ENCODE measurements at regions not wholly inside any gene's neighbourhood (a gene's known extent, or its start where the extent isn't known, plus 50 kb on each side); places are given as distances from the start of the nearest gene placed in this dataset.
"Not testable (repeated sequence)": the region's sequence is repeated elsewhere in the genome, so short reads cannot be mapped to it uniquely, and the experiment has no call there.

DNA sequence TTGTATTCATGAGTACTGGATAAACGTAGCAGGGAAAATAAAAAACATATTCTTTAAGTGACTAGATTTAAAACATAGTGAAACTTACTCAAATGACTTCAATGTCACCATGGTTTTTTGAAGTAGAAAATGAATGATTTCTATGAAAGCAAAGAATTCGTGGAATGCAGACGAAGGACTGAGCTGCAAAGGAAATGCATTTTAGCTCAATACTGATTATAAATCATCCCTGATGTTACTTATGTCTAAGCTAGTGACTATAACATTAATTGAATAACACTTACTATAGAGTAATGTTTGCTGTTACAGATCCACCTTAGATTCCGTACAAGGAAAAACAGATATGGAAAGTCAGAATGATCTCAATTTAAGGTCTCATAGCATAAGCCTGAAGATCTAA lies 1257.7 kb upstream of the CDH2 start:
- no peak for DNase-seq (ENCODE audit: low read depth in 1 of 2, low spot score in 1 of 2)
- in situ Hi-C loops (cut with HindIII; ENCODE audit: low pct_unique_long_range_greater_than_20kb, low sequenced_read_pairs), result no loop called here
- no peak for TF ChIP-seq JUND (IDR thresholded peaks at IDR 0.05; ENCODE audit: low read depth)

DNA sequence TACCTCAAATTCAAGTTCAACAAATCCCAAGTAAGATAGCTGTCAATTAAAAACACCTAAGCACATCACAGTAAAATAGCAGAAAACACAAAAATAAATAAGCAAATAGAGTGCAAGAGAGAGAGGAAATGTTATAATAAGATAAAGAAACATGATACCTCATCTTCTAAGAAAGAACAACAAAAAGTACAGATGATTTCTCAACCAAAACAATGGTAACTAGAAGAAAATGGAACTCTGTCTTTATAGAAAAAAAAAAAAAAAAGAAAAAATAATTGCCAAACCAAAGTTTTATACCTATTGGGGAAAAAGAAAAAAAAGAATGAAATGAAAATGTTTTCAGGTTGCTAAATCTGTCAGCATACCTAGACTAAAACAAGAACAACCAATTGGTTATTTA lies 1253.5 kb upstream of the CDH2 start:
- TF ChIP-seq JUND (IDR thresholded peaks at IDR 0.05; ENCODE audit: low read depth), result no peak
- DNase-seq (ENCODE audit: low read depth in 1 of 2, low spot score in 1 of 2), result no peak

DNA sequence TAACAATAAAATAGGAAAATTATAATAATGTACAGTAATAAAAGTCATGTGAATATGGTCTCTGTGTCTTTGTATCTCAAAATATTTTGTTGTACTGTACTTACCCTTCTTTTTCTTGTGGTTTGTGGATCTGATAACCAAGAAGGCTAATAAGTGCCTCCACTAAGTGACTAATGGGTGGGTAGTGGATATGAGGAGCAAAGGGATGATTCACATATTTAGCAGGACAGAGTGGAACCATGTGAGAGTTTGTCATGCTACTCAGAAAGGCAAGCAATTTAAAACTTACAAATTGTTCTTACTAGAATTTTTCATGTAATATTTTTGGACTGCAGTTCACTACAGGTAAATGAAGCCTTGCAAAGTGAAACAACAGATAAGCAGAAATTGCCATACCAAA lies 1241.2 kb upstream of the CDH2 start:
- DNase-seq (ENCODE audit: low read depth in 1 of 2, low spot score in 1 of 2), result no peak
- in situ Hi-C loops (cut with HindIII; ENCODE audit: low pct_unique_long_range_greater_than_20kb, low sequenced_read_pairs), result no loop called here
- no peak for TF ChIP-seq JUND (IDR thresholded peaks at IDR 0.05; ENCODE audit: low read depth)

More for the DNA sequence above, 1253.5 kb upstream of the CDH2 start:
- in situ Hi-C loops (cut with HindIII; ENCODE audit: low pct_unique_long_range_greater_than_20kb, low sequenced_read_pairs), result no loop called here

GRCh38 chr18:29406996-29407395 lies 1230.1 kb upstream of the CDH2 start:
- no peak for TF ChIP-seq JUND (IDR thresholded peaks at IDR 0.05; ENCODE audit: low read depth)
- in situ Hi-C loops (cut with HindIII; ENCODE audit: low pct_unique_long_range_greater_than_20kb, low sequenced_read_pairs), result no loop called here
- no peak for DNase-seq (ENCODE audit: low read depth in 1 of 2, low spot score in 1 of 2)

- no peak for DNase-seq (ENCODE audit: low read depth in 1 of 2, low spot score in 1 of 2)
- no peak for TF ChIP-seq JUND (IDR thresholded peaks at IDR 0.05; ENCODE audit: low read depth)
- in situ Hi-C loops (cut with HindIII; ENCODE audit: low pct_unique_long_range_greater_than_20kb, low sequenced_read_pairs), result no loop called here
Measured at GRCh38 chr18:29397536-29397935, 1220.6 kb upstream of the CDH2 start.

- TF ChIP-seq JUND (IDR thresholded peaks at IDR 0.05; ENCODE audit: low read depth), result no peak
- in situ Hi-C loops (cut with HindIII; ENCODE audit: low pct_unique_long_range_greater_than_20kb, low sequenced_read_pairs), result no loop called here
- DNase-seq (ENCODE audit: low read depth in 1 of 2, low spot score in 1 of 2), result no peak
Measured at GRCh38 chr18:29383311-29384273, 1206.7 kb upstream of the CDH2 start.

DNA sequence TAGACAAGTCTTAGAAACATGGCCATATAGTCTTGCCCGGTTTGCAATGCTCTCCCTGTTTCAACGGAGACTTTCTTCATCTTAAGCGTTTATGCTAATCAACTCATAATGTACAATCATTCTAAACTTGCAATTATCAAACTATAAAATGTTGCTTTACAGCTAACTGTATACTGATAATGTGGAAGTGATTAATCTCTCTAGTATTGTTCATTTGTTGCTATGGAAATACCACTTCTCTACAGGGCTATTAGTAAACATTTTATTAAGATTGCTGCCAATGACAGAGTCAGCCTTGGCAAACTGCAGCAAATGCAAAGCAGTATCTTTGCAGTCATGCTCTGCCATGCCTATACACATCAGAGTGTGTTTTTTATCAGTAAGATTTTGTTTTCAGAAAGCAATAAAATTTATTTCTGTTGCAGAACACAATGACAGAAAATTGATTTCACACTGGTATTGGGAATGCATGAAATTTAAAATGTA lies 1201.8 kb upstream of the CDH2 start:
- no peak for TF ChIP-seq JUND (IDR thresholded peaks at IDR 0.05; ENCODE audit: low read depth)
- in situ Hi-C loops (cut with HindIII; ENCODE audit: low pct_unique_long_range_greater_than_20kb, low sequenced_read_pairs), result no loop called here

DNA sequence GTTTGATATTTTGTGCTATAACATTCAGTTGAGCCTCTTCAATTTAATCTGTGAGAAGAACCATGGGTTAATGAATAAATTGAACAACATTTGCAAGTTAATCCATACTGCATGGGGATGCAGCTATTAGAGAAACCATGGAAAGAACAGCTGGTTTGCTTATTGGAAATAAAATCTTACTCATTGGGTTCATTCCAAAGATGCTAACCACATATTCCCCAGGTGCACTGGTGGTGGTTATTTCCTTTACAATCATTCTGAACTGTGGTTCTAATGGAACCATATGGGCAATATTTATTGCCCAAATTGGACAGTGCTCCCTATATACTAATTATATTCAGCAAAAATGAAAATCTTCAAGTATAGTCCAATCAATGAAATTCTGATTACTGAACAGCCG lies 1200.4 kb upstream of the CDH2 start:
- TF ChIP-seq JUND (IDR thresholded peaks at IDR 0.05; ENCODE audit: low read depth), result no peak

More for the DNA sequence above, 1201.8 kb upstream of the CDH2 start:
- no peak for DNase-seq (ENCODE audit: low read depth in 1 of 2, low spot score in 1 of 2)

DNA sequence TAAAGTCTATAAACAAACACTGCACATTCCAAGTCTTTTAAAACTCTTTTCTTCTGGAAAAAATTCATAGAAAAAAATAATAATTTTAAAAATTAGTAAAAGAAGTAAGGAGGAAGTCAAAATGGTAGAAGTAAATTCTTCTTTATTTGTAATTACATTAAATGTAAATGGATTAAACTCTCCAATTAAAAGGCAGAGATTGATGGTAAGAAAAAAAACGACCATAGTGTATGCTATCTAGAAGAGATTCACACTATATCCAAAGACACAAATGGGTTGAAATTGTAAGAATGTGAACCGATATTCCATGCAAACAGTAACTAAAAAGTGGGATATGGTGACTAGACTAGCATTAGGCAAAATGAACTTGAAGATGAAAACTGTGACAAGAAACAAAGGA lies 1196.1 kb upstream of the CDH2 start:
- in situ Hi-C loops (cut with HindIII; ENCODE audit: low pct_unique_long_range_greater_than_20kb, low sequenced_read_pairs), result no loop called here
- no peak for DNase-seq (ENCODE audit: low read depth in 1 of 2, low spot score in 1 of 2)
- TF ChIP-seq JUND (IDR thresholded peaks at IDR 0.05; ENCODE audit: low read depth), result no peak

More for the DNA sequence above, 1200.4 kb upstream of the CDH2 start:
- in situ Hi-C loops (cut with HindIII; ENCODE audit: low pct_unique_long_range_greater_than_20kb, low sequenced_read_pairs), result no loop called here
- DNase-seq (ENCODE audit: low read depth in 1 of 2, low spot score in 1 of 2), result no peak

GRCh38 chr18:29361843-29362242 lies 1184.9 kb upstream of the CDH2 start:
- no peak for TF ChIP-seq JUND (IDR thresholded peaks at IDR 0.05; ENCODE audit: low read depth)
- peak in 1 of 2 experiments; percentile 56 for DNase-seq (ENCODE audit: low read depth in 1 of 2, low spot score in 1 of 2)
- in situ Hi-C loops (cut with HindIII; ENCODE audit: low pct_unique_long_range_greater_than_20kb, low sequenced_read_pairs), result no loop called here

DNA sequence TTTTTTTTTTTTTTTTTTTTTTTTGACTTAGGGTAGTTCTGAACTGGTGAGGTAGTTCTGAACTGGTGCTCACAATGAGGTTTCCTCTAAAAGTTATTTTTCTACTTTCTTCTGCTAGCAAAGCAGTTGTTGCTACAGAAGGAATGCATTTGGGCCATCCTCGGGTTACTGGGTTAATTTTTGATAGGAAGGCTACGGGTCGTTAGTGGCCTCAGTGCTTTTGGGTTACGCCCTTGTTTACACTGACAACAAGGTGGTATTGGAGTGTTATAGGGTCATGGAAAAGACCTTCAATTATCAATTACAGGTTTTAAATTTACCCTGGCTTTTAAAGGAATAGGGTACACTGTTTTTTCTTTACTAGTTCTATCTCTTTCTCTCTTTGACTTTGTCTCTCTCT lies 1183.7 kb upstream of the CDH2 start:
- in situ Hi-C loops (cut with HindIII; ENCODE audit: low pct_unique_long_range_greater_than_20kb, low sequenced_read_pairs); DNase-seq (ENCODE audit: low read depth in 1 of 2, low spot score in 1 of 2): not testable (repeated sequence)

DNA sequence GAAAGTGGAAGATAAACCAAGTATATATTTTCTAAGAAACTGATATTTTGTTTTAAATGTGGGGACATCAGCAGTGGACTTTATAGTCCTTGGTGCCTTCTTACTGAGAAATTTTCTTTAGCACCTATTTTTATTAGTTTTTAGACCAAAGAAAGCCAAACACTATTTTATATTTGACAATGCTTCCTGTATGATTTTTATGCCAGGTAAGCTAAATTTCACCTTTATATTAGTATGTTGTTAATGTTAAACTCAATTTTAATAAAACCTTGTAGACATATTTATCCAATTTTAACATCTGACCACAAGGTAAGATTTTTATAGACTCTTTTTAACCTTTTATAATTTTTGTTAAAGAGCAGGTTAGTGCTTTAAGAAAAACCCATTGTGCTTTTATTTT lies 1182.3 kb upstream of the CDH2 start:
- in situ Hi-C loops (cut with HindIII; ENCODE audit: low pct_unique_long_range_greater_than_20kb, low sequenced_read_pairs); DNase-seq (ENCODE audit: low read depth in 1 of 2, low spot score in 1 of 2): not testable (repeated sequence)

DNA sequence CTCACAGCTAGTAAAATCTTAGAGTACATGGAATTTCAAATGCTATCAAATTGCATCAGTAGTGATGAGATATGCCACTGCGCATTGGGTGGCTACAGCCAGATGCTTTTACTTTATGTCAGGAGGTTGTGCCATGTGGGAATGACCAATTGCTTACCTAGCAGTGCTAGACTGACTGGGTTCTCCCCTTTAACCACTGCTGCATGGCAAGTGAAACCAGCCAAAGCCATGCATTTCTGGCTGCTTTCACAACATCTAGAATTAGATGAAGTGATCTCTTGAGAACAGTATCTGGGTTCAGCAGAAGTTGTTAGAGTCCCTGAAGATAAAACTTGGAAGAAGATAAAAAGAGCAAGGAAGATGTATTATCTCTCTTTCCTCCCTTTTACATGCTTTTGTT lies 1174.2 kb upstream of the CDH2 start:
- in situ Hi-C loops (cut with HindIII; ENCODE audit: low pct_unique_long_range_greater_than_20kb, low sequenced_read_pairs), result no loop called here

More for the DNA sequence above, 1174.2 kb upstream of the CDH2 start:
- no peak for TF ChIP-seq JUND (IDR thresholded peaks at IDR 0.05; ENCODE audit: low read depth)
- no peak for DNase-seq (ENCODE audit: low read depth in 1 of 2, low spot score in 1 of 2)
